ENCODE measurements at regions not wholly inside any gene's neighbourhood (a gene's known extent, or its start where the extent isn't known, plus 50 kb on each side); places are given as distances from the start of the nearest gene placed in this dataset.

DNA sequence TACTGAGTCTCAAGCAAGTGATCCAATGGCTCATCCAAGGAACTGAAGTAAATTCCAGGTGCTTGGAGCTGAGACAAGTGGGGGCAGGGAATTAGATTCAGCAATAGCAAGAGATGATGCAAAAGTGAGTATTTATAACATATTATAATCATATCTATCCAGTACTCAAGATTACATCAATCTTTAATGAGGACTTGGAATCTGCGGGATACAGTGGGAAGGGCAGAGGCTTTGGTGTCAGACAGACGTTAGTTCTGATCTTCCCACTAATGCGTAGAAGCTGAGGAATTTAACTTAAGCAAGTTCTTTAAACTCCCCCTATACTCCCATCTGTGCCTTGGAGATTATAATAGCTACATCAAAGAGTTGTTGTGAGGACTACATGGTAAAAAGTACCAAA is 143.4 kb upstream of the NWD2 start:
- Mint-ChIP-seq H3K27me3 (no peaks in the 10 kb centered on the region), H3K4me3 (no peak overlapping the region), H3K4me1 (ENCODE audit: low read depth) (no peaks in the 10 kb centered on the region), H3K27ac (no peak overlapping the region), H3K36me3 (ENCODE audit: low read depth) (no peaks in the 10 kb centered on the region), H3K9me3 (peaks cover 1% of the 10 kb centered on the region)
- intact Hi-C loops (cut with micrococcal nuclease), result no loop called here
- ATAC-seq (no peak), DNase-seq (no peak)
- ChIA-PET CTCF (no interaction called here), POLR2A (no interaction called here)
- TF ChIP-seq, protein P1, sequence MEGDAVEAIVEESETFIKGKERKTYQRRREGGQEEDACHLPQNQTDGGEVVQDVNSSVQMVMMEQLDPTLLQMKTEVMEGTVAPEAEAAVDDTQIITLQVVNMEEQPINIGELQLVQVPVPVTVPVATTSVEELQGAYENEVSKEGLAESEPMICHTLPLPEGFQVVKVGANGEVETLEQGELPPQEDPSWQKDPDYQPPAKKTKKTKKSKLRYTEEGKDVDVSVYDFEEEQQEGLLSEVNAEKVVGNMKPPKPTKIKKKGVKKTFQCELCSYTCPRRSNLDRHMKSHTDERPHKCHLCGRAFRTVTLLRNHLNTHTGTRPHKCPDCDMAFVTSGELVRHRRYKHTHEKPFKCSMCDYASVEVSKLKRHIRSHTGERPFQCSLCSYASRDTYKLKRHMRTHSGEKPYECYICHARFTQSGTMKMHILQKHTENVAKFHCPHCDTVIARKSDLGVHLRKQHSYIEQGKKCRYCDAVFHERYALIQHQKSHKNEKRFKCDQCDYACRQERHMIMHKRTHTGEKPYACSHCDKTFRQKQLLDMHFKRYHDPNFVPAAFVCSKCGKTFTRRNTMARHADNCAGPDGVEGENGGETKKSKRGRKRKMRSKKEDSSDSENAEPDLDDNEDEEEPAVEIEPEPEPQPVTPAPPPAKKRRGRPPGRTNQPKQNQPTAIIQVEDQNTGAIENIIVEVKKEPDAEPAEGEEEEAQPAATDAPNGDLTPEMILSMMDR (IDR thresholded peaks at IDR 0.05), result no peak

DNA sequence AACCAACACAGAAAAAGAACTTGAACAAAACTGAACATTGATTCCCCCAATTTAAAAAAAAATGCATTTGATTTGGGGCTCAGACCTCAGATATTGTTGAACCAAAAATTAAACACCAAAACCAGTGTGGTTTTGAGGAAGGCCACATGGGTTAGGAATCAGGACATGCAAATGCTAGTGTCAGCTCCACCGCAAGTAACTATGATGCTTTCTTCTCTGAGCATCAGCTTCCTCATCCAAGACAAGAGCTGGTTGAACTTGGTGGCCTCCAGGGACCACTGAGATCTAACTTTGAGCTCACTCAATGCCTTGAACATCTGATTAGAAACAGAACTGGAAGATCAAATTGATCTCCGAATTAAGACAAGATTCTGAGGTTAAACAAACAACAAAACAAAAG is 142.9 kb upstream of the NWD2 start:
- CTCF ChIA-PET, result no interaction called here
- peaks cover 1% of the 10 kb centered on the region for H3K9me3 Mint-ChIP-seq
- H3K4me3 Mint-ChIP-seq, result no peak overlapping the region
- no peaks in the 10 kb centered on the region for H3K4me1 Mint-ChIP-seq (ENCODE audit: low read depth)
- no peaks in the 10 kb centered on the region for H3K36me3 Mint-ChIP-seq (ENCODE audit: low read depth)
- intact Hi-C loops (cut with micrococcal nuclease), result no loop called here
- H3K27me3 Mint-ChIP-seq, result no peaks in the 10 kb centered on the region
- POLR2A ChIA-PET, result no interaction called here
- ATAC-seq, result no peak
- H3K27ac Mint-ChIP-seq, result no peak overlapping the region
- no peak for DNase-seq
- TF ChIP-seq, protein P1 (IDR thresholded peaks at IDR 0.05), result no peak

DNA sequence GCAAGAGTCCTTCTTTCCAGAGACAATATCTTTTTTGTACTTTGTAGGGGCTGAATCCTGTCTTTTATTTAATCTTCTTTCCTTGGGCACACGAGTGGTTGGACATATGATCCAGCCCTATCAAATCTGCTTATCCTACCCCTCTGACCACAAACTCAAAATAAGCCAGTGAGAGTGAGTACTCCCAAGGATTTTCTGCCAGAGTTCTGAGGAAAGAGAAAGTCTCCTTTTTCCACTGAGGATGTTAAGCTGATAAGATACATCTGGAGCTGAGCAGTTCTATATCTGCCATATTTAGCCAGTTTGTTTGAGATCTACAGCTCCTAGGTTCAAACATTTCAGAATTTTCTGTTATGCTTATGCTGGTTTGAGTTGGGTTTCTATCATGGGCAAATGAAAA is 134.8 kb upstream of the NWD2 start:
- Mint-ChIP-seq H3K9me3 (no peaks in the 10 kb centered on the region), H3K4me1 (ENCODE audit: low read depth) (no peaks in the 10 kb centered on the region), H3K27me3 (no peaks in the 10 kb centered on the region), H3K4me3 (no peak overlapping the region), H3K27ac (no peak overlapping the region), H3K36me3 (ENCODE audit: low read depth) (no peaks in the 10 kb centered on the region)
- no peak for DNase-seq
- TF ChIP-seq, protein P1 (IDR thresholded peaks at IDR 0.05), result no peak
- ChIA-PET CTCF (no interaction called here), POLR2A (no interaction called here)
- intact Hi-C loops (cut with micrococcal nuclease), result no loop called here
- ATAC-seq, result no peak

DNA sequence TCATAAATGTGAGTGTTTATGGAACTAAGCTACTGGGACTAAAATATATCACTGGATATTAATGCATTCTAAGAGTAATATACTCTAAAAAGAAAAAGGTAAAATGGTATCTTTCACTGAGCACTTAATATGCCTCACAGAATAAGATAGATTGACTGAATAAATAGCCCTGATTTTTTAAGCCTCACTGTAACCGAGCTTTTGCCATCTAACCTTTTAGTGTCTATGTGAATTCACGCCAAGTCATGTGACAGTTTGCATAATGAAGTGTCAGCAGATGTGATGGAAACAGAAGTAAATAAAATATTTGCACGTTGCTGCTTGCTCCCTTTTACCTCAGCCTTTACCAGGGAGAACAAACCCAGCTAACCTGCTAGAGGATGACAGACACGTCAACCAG is 119.7 kb upstream of the NWD2 start:
- DNase-seq, result no peak
- TF ChIP-seq, protein P1 (IDR thresholded peaks at IDR 0.05), result no peak
- Mint-ChIP-seq H3K4me3 (no peak overlapping the region), H3K36me3 (ENCODE audit: low read depth) (no peaks in the 10 kb centered on the region), H3K27ac (no peak overlapping the region), H3K9me3 (no peaks in the 10 kb centered on the region), H3K27me3 (peaks cover 3% of the 10 kb centered on the region), H3K4me1 (ENCODE audit: low read depth) (no peaks in the 10 kb centered on the region)
- ATAC-seq, result no peak
- CTCF ChIA-PET, result no interaction called here
- POLR2A ChIA-PET, result no interaction called here
- intact Hi-C loops (cut with micrococcal nuclease), result no loop called here

DNA sequence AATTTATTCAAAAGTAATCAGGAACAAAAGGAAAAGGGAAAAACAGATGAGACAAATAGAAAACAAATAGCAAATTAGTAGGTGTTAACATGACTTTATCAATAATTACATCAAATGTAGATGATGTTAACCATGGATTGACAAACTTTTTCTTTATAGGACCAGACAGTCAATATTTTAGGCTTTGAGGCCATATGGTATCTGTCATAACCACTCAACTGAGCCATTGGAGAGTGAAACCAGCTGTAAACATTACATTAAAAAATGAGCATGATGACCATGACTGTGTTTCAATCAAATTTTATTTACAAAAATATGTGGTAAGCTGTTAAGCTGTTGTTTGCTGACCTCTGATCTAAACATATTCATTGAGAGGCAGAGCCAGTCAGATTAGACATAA is 118.5 kb upstream of the NWD2 start:
- POLR2A ChIA-PET, result no interaction called here
- CTCF ChIA-PET, result no interaction called here

More for the DNA sequence above, 118.5 kb upstream of the NWD2 start:
- H3K27me3 Mint-ChIP-seq, result peaks cover 3% of the 10 kb centered on the region
- H3K9me3 Mint-ChIP-seq, result no peaks in the 10 kb centered on the region
- intact Hi-C loops (cut with micrococcal nuclease), result no loop called here
- H3K36me3 Mint-ChIP-seq (ENCODE audit: low read depth), result no peaks in the 10 kb centered on the region
- H3K4me1 Mint-ChIP-seq (ENCODE audit: low read depth), result no peaks in the 10 kb centered on the region
- no peak overlapping the region for H3K4me3 Mint-ChIP-seq
- H3K27ac Mint-ChIP-seq, result no peak overlapping the region
- TF ChIP-seq, protein P1 (IDR thresholded peaks at IDR 0.05), result no peak
- ATAC-seq (no peak), DNase-seq (no peak)
